ENCODE measurements at regions not wholly inside any gene's neighbourhood (a gene's known extent, or its start where the extent isn't known, plus 50 kb on each side); places are given as distances from the start of the nearest gene placed in this dataset.

GRCh38 chr6:153872946-153873345 lies 166.1 kb upstream of the OPRM1 start:
- no peak for DNase-seq

GRCh38 chr6:153862927-153863326 lies 176.1 kb upstream of the OPRM1 start:
- no peak for DNase-seq

GRCh38 chr6:153862139-153862538 lies 176.9 kb upstream of the OPRM1 start:
- DNase-seq, result no peak

- no peak for DNase-seq
These were observed 180.5 kb upstream of the OPRM1 start for GRCh38 chr6:153858529-153858928.

- no peak for DNase-seq
These were observed 182.1 kb upstream of the OPRM1 start for GRCh38 chr6:153856929-153857376.

- no peak for DNase-seq
These were observed 186.6 kb upstream of the OPRM1 start for GRCh38 chr6:153852481-153852880.

GRCh38 chr6:153852034-153852433 lies 187.0 kb upstream of the OPRM1 start:
- no peak for DNase-seq

GRCh38 chr6:153849072-153849779 lies 189.8 kb upstream of the OPRM1 start:
- DNase-seq, result no peak

GRCh38 chr6:153843420-153843819 lies 195.6 kb upstream of the OPRM1 start:
- DNase-seq, result no peak

GRCh38 chr6:153842491-153842890 lies 196.5 kb upstream of the OPRM1 start:
- DNase-seq, result no peak

GRCh38 chr6:153840039-153840850 lies 198.8 kb upstream of the OPRM1 start:
- DNase-seq, result no peak

GRCh38 chr6:153832543-153832942 lies 206.5 kb upstream of the OPRM1 start:
- no peak for DNase-seq

- DNase-seq, result no peak
These were observed 207.5 kb upstream of the OPRM1 start for GRCh38 chr6:153831350-153832078.

GRCh38 chr6:153817173-153817572 lies 221.9 kb upstream of the OPRM1 start:
- no peak for DNase-seq

GRCh38 chr6:153816366-153816765 lies 222.7 kb upstream of the OPRM1 start:
- no peak for DNase-seq

GRCh38 chr6:153814136-153814535 lies 224.9 kb upstream of the OPRM1 start:
- no peak for DNase-seq

- DNase-seq, result no peak
These were observed 234.2 kb upstream of the OPRM1 start for GRCh38 chr6:153804755-153805330.

- no peak for DNase-seq
These were observed 237.1 kb upstream of the OPRM1 start for GRCh38 chr6:153801917-153802316.

GRCh38 chr6:153800580-153801188 lies 238.4 kb upstream of the OPRM1 start:
- no peak for DNase-seq

- no peak for DNase-seq
These were observed 248.1 kb upstream of the OPRM1 start for GRCh38 chr6:153790876-153791473.

GRCh38 chr6:153790048-153790447 lies 249.0 kb upstream of the OPRM1 start:
- DNase-seq, result peak; percentile 37

GRCh38 chr6:153787341-153787606 lies 251.8 kb upstream of the OPRM1 start:
- DNase-seq, result no peak

GRCh38 chr6:153781306-153781705 lies 257.7 kb upstream of the OPRM1 start:
- DNase-seq, result no peak
